Stomach (tissue), 4 donors: ENCODE measurements at regions not wholly inside any gene's neighbourhood (a gene's known extent, or its start where the extent isn't known, plus 50 kb on each side); places are given as distances from the start of the nearest gene placed in this dataset.

Experiments
- CTCF ChIP-seq, 7 experiments: fragments of 450-650 bp in 4 of 7; fragments of 200-600 bp in 3 of 7; sonication (generic) in 3 of 7; IDR thresholded peaks; one replicate each; pipeline ENCODE4 v1.5.1; 2016 to 2019; ENCODE audit warnings: antibody characterized with exemption in 7 of 7, control low read depth in 2 of 7, mild to moderate bottlenecking in 1 of 7
- POLR2AphosphoS5 ChIP-seq, 3 donors: sonication (generic); formaldehyde crosslinking; IDR thresholded peaks; one replicate each; pipeline ENCODE4 v1.6.1; 2016; ENCODE audit warnings: antibody characterized with exemption in 3 of 3

GRCh38 chr12:87836190-87836589 is 193.0 kb downstream of the C12orf50 start:
- TF ChIP-seq CTCF (IDR thresholded peaks at IDR 0.05) (no peak), POLR2AphosphoS5 (IDR thresholded peaks at IDR 0.05) (no peak)
